ENCODE measurements at regions not wholly inside any gene's neighbourhood (a gene's known extent, or its start where the extent isn't known, plus 50 kb on each side); places are given as distances from the start of the nearest gene placed in this dataset.

- no peak for DNase-seq (ENCODE audit: low spot score)
These were observed 470.2 kb upstream of the BTBD3 start for GRCh38 chr20:11447371-11448100.

DNA sequence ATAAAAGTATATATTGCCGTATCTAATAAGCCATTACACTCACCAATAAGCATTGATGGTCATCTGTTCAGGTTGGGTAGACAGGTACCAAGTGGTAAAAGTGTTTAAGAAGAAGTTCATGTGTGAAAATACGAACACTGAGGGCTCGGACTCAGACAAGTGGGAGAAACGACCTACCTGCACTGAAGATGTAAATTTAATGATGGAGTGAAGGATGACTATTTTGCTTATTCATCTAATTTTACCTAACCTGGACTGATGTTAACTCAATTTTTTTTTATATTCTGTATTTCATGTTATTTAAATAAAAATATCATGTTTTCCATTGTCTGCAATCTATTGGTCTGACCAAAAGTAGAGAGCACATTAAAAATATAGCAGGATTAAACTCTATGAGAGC lies 469.1 kb upstream of the BTBD3 start:
- no peak for DNase-seq (ENCODE audit: low spot score)

DNA sequence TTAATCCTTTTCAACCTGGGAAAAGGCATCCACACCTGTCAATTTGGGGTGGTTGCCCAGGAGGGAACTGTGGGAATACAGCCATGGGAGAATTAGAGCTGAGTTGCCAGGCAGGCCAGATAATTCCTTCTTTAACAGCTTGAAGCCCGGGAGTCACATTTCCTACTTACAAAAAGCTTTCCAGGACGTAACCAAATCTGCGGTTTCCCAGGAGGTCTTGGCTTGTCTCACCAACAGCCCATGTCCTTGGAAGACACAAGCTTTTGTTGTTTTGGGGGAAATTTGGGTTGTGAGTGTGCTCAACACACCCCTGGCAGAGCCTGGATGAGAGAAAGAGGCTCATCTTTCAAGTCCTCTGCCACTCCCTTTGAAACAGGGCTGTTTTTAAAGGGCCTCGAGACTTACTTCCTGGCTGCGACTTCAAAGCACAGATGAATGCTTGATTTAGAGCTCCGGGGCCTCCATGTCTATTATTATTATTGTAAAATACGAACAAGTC lies 465.9 kb upstream of the BTBD3 start:
- peak; percentile 58 for DNase-seq (ENCODE audit: low spot score)

GRCh38 chr20:11452326-11452725 lies 465.4 kb upstream of the BTBD3 start:
- DNase-seq (ENCODE audit: low spot score) = no peak

DNA sequence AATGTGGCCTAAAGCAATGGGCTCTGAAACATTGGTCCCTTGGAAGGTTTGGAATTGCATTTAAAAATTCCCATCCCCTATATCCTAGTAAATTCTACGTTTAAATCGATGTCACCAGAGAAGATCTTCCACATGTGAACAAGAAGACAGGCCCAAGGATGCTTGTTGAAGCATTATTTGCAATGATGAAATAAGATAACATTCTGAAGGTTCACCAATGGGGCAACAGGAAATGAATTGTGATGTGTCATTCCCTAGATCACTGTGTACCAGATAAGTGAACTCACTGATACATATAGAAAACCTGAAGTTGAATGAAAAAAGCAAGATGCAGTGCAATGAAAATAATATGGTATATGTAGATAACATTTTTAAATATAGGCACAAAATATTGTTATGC lies 464.3 kb upstream of the BTBD3 start:
- DNase-seq (ENCODE audit: low spot score) = no peak

- DNase-seq (ENCODE audit: low spot score) = no peak
These were observed 462.5 kb upstream of the BTBD3 start for GRCh38 chr20:11454966-11455799.

- DNase-seq (ENCODE audit: low spot score) = no peak
These were observed 460.2 kb upstream of the BTBD3 start for GRCh38 chr20:11457488-11457887.

DNA sequence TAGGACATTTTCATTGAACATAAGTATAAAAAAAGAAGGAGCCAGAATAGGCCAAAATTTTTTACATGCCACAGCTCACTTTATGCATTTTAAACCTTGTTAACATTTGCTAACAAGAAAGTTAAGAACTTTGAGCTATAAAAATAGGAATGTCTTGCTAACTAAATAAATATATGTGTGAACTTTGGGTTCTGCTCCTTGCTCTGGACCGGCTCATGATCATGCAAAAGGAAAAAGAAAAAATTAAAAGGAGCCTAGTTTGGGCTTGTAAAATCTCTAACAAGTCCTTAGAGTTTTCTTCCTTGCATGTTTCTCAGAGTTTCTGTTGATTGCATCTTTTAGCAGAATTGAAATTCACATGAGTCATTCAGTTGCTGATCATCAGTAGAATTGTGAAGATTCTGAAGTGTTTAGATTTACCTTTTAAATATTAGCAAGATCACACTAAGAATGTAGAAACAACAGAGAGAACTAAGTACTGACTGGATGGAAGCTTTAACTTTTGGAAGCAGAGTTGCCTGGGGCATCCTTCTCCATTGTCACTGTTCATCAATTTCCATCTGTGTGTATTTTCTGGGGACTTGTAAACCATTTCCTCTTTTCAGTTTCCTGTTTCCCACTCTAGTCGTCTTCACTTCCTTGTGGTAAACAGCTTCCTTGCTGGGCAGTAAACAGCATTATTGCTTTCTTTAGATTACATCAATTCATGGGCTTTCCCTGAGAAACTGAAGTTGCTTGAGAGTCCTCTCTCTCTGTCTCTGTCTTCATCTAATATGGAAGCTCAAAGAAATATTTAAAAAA lies 458.4 kb upstream of the BTBD3 start:
- no peak for DNase-seq (ENCODE audit: low spot score)

- DNase-seq (ENCODE audit: low spot score) = no peak
These were observed 450.3 kb upstream of the BTBD3 start for GRCh38 chr20:11467436-11467835.

- no peak for DNase-seq (ENCODE audit: low spot score)
These were observed 448.8 kb upstream of the BTBD3 start for GRCh38 chr20:11468880-11469279.

DNA sequence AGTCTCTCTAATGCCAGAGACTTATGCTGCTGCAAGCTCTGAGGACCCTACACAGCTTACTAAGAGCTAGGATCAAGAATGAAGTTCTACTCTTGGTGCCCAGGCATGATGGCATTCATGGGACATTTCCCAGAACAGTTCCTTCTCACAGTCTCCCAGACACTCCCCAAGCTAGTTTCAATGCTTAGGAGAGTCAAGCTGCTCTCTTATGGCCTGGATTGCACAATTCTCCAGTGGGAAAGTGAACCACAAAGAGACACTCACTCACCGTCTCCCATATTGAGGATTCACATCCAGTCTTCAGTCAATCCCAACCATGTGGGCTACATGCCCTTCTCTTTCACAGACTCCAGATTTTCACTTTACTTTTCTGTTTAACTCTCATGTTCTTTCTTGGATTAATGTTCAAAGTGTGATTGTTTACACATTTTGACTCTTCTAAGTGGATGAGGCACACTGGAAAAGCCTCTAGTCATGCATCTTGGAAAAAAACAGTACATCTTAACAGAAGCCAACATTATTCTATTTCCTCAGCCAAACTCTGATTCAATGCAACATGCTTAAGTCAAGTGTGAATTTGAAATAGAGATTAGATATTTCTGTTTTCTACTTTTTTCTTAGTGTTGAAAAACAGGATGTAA lies 447.8 kb upstream of the BTBD3 start:
- DNase-seq (ENCODE audit: low spot score) = no peak

- no peak for DNase-seq (ENCODE audit: low spot score)
These were observed 443.7 kb upstream of the BTBD3 start for GRCh38 chr20:11473983-11474382.

DNA sequence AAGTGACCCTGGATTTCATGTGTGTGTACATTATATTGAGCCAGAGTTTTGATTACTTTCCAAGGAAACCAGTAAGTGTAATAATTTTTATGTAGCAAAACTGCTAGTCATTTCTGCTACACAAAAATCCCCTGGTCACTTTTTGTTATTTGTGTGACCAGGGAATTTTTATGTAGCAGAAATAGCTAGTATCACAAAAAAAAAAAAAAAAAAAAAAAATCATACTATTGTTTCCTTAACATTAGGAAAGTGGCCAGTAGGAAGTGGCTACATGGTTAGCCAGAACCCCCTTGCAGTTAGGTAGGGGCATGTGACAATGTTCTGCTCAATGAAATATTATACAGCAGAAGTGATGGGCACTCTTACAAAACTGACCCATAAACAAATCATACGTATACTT lies 434.0 kb upstream of the BTBD3 start:
- no peak for DNase-seq (ENCODE audit: low spot score)

DNA sequence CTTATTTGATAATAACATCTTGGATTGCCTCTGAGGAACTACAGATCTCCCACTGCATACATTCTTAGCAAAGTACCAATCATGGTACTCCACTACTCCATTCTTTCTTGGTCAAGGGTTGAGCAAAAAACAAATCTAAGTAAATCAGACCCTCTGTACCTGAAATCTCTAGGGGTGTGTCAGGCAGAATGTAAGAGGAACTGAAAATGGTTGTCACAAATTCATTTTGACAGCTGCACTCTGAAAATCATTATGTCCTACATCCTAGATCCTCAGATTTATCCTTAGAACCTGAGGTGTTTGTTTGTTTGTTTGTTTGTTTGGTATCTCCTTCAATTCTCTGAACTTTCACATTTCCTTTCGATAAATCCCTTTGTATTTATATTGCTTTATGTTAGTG lies 433.2 kb upstream of the BTBD3 start:
- no peak for DNase-seq (ENCODE audit: low spot score)

GRCh38 chr20:11492386-11492785 lies 425.3 kb upstream of the BTBD3 start:
- DNase-seq (ENCODE audit: low spot score) = no peak

GRCh38 chr20:11492846-11493245 lies 424.8 kb upstream of the BTBD3 start:
- DNase-seq (ENCODE audit: low spot score) = no peak

GRCh38 chr20:11496380-11496779 lies 421.3 kb upstream of the BTBD3 start:
- DNase-seq (ENCODE audit: low spot score) = no peak

- no peak for DNase-seq (ENCODE audit: low spot score)
These were observed 420.1 kb upstream of the BTBD3 start for GRCh38 chr20:11497545-11497944.

DNA sequence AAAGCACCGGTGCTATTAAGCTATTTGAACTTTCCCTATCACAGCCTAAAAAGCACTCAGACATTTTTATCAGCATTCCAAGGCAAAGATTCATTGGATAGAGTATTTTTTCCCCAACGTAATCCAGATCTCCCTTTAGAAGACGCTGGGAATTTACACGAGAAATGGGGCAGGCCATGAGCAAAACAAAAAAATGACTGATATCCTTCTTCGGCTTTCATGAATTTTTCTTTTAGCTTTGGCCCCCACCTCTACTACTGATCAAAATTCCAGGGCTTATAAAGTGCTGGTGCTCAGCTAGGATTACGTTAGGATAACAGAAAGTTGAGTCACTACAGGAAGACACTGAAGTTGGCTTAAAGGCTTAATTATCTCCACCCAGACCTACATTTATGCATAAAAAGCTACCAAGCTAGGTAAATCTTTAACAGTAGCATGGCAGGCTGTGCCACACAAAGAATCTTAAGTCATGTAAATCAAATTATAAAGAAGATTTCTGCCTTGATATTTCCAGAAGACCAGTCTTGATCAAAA lies 418.5 kb upstream of the BTBD3 start:
- no peak for DNase-seq (ENCODE audit: low spot score)

DNA sequence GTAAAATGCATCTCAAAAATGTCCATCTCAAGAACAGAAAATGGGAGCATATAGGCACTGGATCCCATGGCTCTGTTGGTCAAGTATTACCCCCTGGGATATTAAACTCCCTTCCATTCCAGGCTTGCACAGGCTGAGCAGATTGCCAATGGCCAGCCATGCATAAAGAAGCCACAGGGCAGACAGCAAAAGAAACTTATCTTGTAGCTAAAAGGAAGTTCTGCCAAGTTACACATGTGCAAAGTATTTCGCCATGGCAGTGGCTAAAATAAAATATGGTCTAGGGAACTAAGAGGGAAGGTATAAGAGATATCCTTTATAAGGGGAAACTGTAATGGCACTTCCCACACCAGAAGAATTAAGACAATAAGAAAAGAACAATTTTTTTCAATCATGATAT lies 415.6 kb upstream of the BTBD3 start:
- no peak for DNase-seq (ENCODE audit: low spot score)

- no peak for DNase-seq (ENCODE audit: low spot score)
These were observed 415.0 kb upstream of the BTBD3 start for GRCh38 chr20:11502671-11503070.

DNA sequence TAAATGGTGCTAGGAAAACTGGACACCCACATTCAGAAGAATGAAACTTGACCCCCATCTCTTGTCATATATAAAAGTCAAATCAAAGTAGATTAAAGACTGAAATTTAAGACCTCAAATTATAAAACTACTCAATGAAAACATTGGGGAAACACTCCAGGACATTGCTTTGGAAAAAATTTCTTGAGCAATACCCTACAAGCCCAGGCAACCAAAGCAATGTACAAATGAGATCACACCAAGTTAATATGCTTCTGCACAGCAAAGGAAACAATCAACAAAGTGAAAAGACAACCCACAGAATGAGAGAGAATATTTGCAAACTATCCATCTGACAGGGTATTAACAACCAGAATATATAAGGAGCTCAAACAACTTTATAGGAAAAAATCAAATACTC lies 407.9 kb upstream of the BTBD3 start:
- DNase-seq (ENCODE audit: low spot score) = no peak

Measured in D341Med (cell line).